Daoy (cell line): ENCODE measurements at regions not wholly inside any gene's neighbourhood (a gene's known extent, or its start where the extent isn't known, plus 50 kb on each side); places are given as distances from the start of the nearest gene placed in this dataset.

ENCODE experiments used
- DNase-seq: peaks from one replicate; pipeline ENCODE4 v3.0.0-alpha.2; 2015; ENCODE audit warnings: low read depth

GRCh38 chr17:72208832-72209231 lies 88.0 kb downstream of the SOX9 start:
- DNase-seq = no peak

GRCh38 chr17:72212041-72212440 lies 91.2 kb downstream of the SOX9 start:
- no peak for DNase-seq

- no peak for DNase-seq
These were observed 94.7 kb downstream of the SOX9 start for GRCh38 chr17:72215490-72215889.

GRCh38 chr17:72215928-72216327 lies 95.1 kb downstream of the SOX9 start:
- no peak for DNase-seq

- DNase-seq = no peak
These were observed 98.5 kb downstream of the SOX9 start for GRCh38 chr17:72219137-72219823.

GRCh38 chr17:72219824-72220493 lies 99.1 kb downstream of the SOX9 start:
- DNase-seq = no peak

- no peak for DNase-seq
These were observed 102.0 kb downstream of the SOX9 start for GRCh38 chr17:72222661-72223380.

GRCh38 chr17:72223866-72224291 lies 103.1 kb downstream of the SOX9 start:
- no peak for DNase-seq

GRCh38 chr17:72226322-72226721 lies 105.5 kb downstream of the SOX9 start:
- no peak for DNase-seq

GRCh38 chr17:72233986-72234385 lies 113.2 kb downstream of the SOX9 start:
- DNase-seq = no peak

GRCh38 chr17:72234985-72235384 lies 114.2 kb downstream of the SOX9 start:
- DNase-seq = no peak

- no peak for DNase-seq
These were observed 116.3 kb downstream of the SOX9 start for GRCh38 chr17:72236980-72237633.

- no peak for DNase-seq
These were observed 117.4 kb downstream of the SOX9 start for GRCh38 chr17:72238157-72238673.

- DNase-seq = no peak
These were observed 118.7 kb downstream of the SOX9 start for GRCh38 chr17:72239548-72239947.

- DNase-seq = no peak
These were observed 119.5 kb downstream of the SOX9 start for GRCh38 chr17:72240333-72240732.

- no peak for DNase-seq
These were observed 123.7 kb downstream of the SOX9 start for GRCh38 chr17:72244494-72244893.

- DNase-seq = no peak
These were observed 124.1 kb downstream of the SOX9 start for GRCh38 chr17:72244956-72245355.

- DNase-seq = no peak
These were observed 128.6 kb downstream of the SOX9 start for GRCh38 chr17:72249441-72249840.

GRCh38 chr17:72250206-72250605 lies 129.4 kb downstream of the SOX9 start:
- DNase-seq = no peak

- DNase-seq = no peak
These were observed 132.8 kb downstream of the SOX9 start for GRCh38 chr17:72253597-72253996.

GRCh38 chr17:72254808-72255449 lies 134.1 kb downstream of the SOX9 start:
- no peak for DNase-seq

- no peak for DNase-seq
These were observed 134.7 kb downstream of the SOX9 start for GRCh38 chr17:72255481-72255880.
